ENCODE measurements at regions not wholly inside any gene's neighbourhood (a gene's known extent, or its start where the extent isn't known, plus 50 kb on each side); places are given as distances from the start of the nearest gene placed in this dataset.

DNA sequence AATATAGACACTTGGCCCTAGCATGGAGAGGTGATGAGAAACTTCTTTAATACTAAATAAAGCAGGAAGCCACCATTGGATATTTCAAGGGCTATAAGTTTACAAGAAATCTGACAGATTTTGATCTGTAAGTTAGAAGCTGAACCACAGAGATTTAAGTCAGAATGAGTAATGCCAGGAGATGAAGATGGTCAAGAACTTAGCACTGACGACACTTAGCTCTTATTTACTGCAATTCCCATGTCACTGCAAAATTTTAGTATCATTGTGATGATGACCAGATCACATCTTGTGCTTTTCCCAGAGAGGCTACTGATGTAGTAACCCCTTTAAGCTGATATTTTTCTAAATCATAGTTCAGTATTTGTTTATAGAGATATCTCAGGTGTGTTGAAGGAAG is 59.4 kb upstream of the CD96 start:
- peaks cover 5% of the 10 kb centered on the region for H3K27me3 Mint-ChIP-seq (ENCODE audit: low read depth, poor library complexity)
- DNase-seq, result no peak
- TF ChIP-seq, protein P1, sequence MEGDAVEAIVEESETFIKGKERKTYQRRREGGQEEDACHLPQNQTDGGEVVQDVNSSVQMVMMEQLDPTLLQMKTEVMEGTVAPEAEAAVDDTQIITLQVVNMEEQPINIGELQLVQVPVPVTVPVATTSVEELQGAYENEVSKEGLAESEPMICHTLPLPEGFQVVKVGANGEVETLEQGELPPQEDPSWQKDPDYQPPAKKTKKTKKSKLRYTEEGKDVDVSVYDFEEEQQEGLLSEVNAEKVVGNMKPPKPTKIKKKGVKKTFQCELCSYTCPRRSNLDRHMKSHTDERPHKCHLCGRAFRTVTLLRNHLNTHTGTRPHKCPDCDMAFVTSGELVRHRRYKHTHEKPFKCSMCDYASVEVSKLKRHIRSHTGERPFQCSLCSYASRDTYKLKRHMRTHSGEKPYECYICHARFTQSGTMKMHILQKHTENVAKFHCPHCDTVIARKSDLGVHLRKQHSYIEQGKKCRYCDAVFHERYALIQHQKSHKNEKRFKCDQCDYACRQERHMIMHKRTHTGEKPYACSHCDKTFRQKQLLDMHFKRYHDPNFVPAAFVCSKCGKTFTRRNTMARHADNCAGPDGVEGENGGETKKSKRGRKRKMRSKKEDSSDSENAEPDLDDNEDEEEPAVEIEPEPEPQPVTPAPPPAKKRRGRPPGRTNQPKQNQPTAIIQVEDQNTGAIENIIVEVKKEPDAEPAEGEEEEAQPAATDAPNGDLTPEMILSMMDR (IDR thresholded peaks at IDR 0.05), result no peak
- no peaks in the 10 kb centered on the region for H3K36me3 Mint-ChIP-seq (ENCODE audit: low read depth)
- H3K9me3 Mint-ChIP-seq, result peaks cover 5% of the 10 kb centered on the region
- no peak overlapping the region for H3K4me3 Mint-ChIP-seq
- H3K27ac Mint-ChIP-seq, result no peak overlapping the region
- H3K4me1 Mint-ChIP-seq, result peaks cover 1% of the 10 kb centered on the region

DNA sequence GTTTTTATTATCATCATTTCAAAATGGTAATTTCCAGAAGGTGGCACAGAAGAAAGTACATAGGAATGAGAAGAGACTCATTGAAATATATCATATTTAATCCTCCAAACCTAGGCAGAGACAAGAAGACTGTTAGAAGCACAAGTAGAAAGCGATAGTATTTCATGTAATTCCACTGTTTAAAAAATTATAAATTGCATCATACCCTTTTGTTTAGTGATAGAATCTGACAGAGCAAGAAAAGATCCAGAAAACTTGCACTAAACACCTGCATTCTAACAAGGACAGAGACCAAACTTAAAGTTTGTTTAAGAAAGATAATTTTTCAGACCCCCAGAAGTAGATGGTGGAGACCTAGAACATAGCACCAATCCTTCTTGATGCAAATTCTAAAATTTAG is 56.9 kb upstream of the CD96 start:
- H3K27ac Mint-ChIP-seq, result no peak overlapping the region
- H3K4me1 Mint-ChIP-seq, result no peaks in the 10 kb centered on the region

More for the DNA sequence above, 56.9 kb upstream of the CD96 start:
- peaks cover 14% of the 10 kb centered on the region for H3K9me3 Mint-ChIP-seq
- DNase-seq, result no peak
- no peak overlapping the region for H3K4me3 Mint-ChIP-seq
- TF ChIP-seq, protein P1 (IDR thresholded peaks at IDR 0.05), result no peak
- peaks cover 3% of the 10 kb centered on the region for H3K27me3 Mint-ChIP-seq (ENCODE audit: low read depth, poor library complexity)
- no peaks in the 10 kb centered on the region for H3K36me3 Mint-ChIP-seq (ENCODE audit: low read depth)
